Endothelial cell of umbilical vein (primary cell): ENCODE measurements at regions not wholly inside any gene's neighbourhood (a gene's known extent, or its start where the extent isn't known, plus 50 kb on each side); places are given as distances from the start of the nearest gene placed in this dataset.

ENCODE experiments used
- BruUV-seq: library from RNA; stranded (reverse); fragments of 400-500 nt; replicated peaks from 2 replicates; lab custom pipeline; 2021; lab: Mats Ljungman, UMichigan
- CTCF ChIA-PET: fragments of 300-600, 350-600 bp; sonication (Branson Sonifier 250); formaldehyde crosslinking; loops from one replicate; lab custom pipeline; 2021; ENCODE audit warnings: antibody characterized with exemption, inconsistent platforms; lab: Charles Lee
- POLR2A ChIA-PET: fragments of 300-600, 350-600 bp; sonication (Branson Sonifier 250); formaldehyde crosslinking; loops from one replicate; lab custom pipeline; 2021; ENCODE audit warnings: antibody characterized with exemption, inconsistent platforms; lab: Charles Lee
- DNase-seq: peaks from one replicate; pipeline ENCODE4 v3.0.0-alpha.2; 2011; ENCODE audit warnings: low read depth, low spot score
- FAIRE-seq: peaks from 2 replicates; lab custom pipeline; 2011; peaks lifted over from hg19 to GRCh38; lab: Jason Lieb, UNC
- H2AFZ ChIP-seq: 2 replicates; pipeline ENCODE4 v1.6.0; 2012; ENCODE audit warnings: low read depth, low read length, control low read depth, inconsistent platforms
- H3K27ac ChIP-seq: 2 replicates; pipeline ENCODE4 v1.5.1; 2011; ENCODE audit warnings: low read depth, mild to moderate bottlenecking, control low read depth, low read length, moderate library complexity; ENCODE audit not compliant: insufficient read depth
- H3K27me3 ChIP-seq, 2 experiments: 2 replicates each; pipeline versions ENCODE4 v1.6.0 to v1.6.1; 2011; ENCODE audit warnings: low read length in 2 of 2, mixed read lengths in 1 of 2; ENCODE audit not compliant: control insufficient read depth in 2 of 2, insufficient read depth in 2 of 2
- H3K36me3 ChIP-seq, 2 experiments: 2 replicates in 1 of 2; 3 replicates in 1 of 2; pipeline ENCODE4 v1.5.1; 2011; ENCODE audit warnings: low read length in 2 of 2, mild to moderate bottlenecking in 1 of 2, moderate library complexity in 1 of 2; ENCODE audit not compliant: control insufficient read depth in 2 of 2, insufficient read depth in 2 of 2; ENCODE audit errors: extremely low read depth in 1 of 2
- H3K4me1 ChIP-seq: 3 replicates; pipeline ENCODE4 v1.5.1; 2011; ENCODE audit warnings: mild to moderate bottlenecking, low read length; ENCODE audit not compliant: control insufficient read depth, insufficient read depth; ENCODE audit errors: extremely low read depth
- H3K4me2 ChIP-seq: 2 replicates; pipeline ENCODE4 v1.6.1; 2011; ENCODE audit warnings: low read length, control low read depth, mixed read lengths; ENCODE audit not compliant: insufficient read depth
- H3K4me3 ChIP-seq, 3 experiments: fragments of 200-600 bp in 1 of 3; sonication (generic), shearing (Covaris generic) in 1 of 3; replicated peaks in 1 of 3; 2 replicates each; pipeline ENCODE4 v1.5.1; 2011 to 2016; ENCODE audit warnings: control low read depth in 3 of 3, low read length in 3 of 3, mild to moderate bottlenecking in 2 of 3, inconsistent platforms in 1 of 3, low read depth in 1 of 3, moderate library complexity in 1 of 3; ENCODE audit not compliant: insufficient read depth in 1 of 3
- H3K79me2 ChIP-seq: 2 replicates; pipeline ENCODE4 v1.6.0; 2012; ENCODE audit warnings: low read length, inconsistent platforms; ENCODE audit not compliant: control insufficient read depth, insufficient read depth
- H3K9ac ChIP-seq: replicated peaks from 2 replicates; pipeline ENCODE3; 2011; ENCODE audit warnings: low read length, control low read depth; ENCODE audit not compliant: insufficient read depth; ENCODE audit errors: extremely low read depth
- H3K9me1 ChIP-seq: replicated peaks from 3 replicates; pipeline ENCODE4 v1.6.0; 2011; ENCODE audit warnings: mild to moderate bottlenecking, low read length; ENCODE audit not compliant: control insufficient read depth, insufficient read depth; ENCODE audit errors: extremely low read depth
- H3K9me3 ChIP-seq: replicated peaks from 2 replicates; pipeline ENCODE4 v1.5.1; 2012; ENCODE audit warnings: low read length, inconsistent platforms; ENCODE audit not compliant: control insufficient read depth, insufficient read depth
- H4K20me1 ChIP-seq: replicated peaks from 2 replicates; pipeline ENCODE3; 2011; ENCODE audit warnings: mild to moderate bottlenecking, low read length; ENCODE audit not compliant: control insufficient read depth, insufficient read depth; ENCODE audit errors: extremely low read depth
- EZH2 ChIP-seq: IDR thresholded peaks from 2 replicates; pipeline ENCODE4 v1.6.1; 2012; ENCODE audit warnings: borderline replicate concordance, low read depth, mild to moderate bottlenecking, moderate library complexity, low read length, inconsistent platforms; ENCODE audit not compliant: severe bottlenecking
- FOS ChIP-seq: IDR thresholded peaks from 2 replicates; pipeline ENCODE4 v1.6.1; 2011; ENCODE audit warnings: mild to moderate bottlenecking, low read length, moderate library complexity, borderline replicate concordance; ENCODE audit not compliant: insufficient read depth
- GATA2 ChIP-seq: IDR thresholded peaks from 2 replicates; pipeline ENCODE4 v1.7.0; 2011; ENCODE audit warnings: low read depth, mild to moderate bottlenecking, moderate library complexity, mixed read lengths, low read length; ENCODE audit not compliant: insufficient read length, insufficient read depth
- JUN ChIP-seq: IDR thresholded peaks from 2 replicates; pipeline ENCODE4 v1.6.1; 2011; ENCODE audit warnings: borderline replicate concordance, low read depth; ENCODE audit not compliant: insufficient read length, insufficient read depth
- MYC ChIP-seq: IDR thresholded peaks from one replicate; pipeline ENCODE4 v1.6.1; 2011; ENCODE audit warnings: mild to moderate bottlenecking, low read depth, low read length
- POLR2A ChIP-seq: IDR thresholded peaks from 2 replicates; pipeline ENCODE4 v1.6.1; 2012; ENCODE audit warnings: low read depth, mild to moderate bottlenecking, control low read depth, low read length
- POLR2AphosphoS5 ChIP-seq: IDR thresholded peaks from 2 replicates; pipeline ENCODE4 v1.6.1; 2012; ENCODE audit warnings: low read depth, mild to moderate bottlenecking, control low read depth, low read length, moderate library complexity; ENCODE audit not compliant: insufficient read depth
- dilution Hi-C: fragments of 300-500 bp; cut with MboI; formaldehyde crosslinking; loops from one replicate; pipeline ENCODE4 v1.15.0; 2019; ENCODE audit warnings: low sequenced_read_pairs; ENCODE audit not compliant: extremely low pct_ligation_motif_present
- intact Hi-C: fragments of 100-400 bp; cut with micrococcal nuclease; formaldehyde crosslinking; loops from one replicate; pipeline ENCODE4 v1.10.0; 2022
- TF ChIP-seq, protein P1 (sequence below), 2 donors: IDR thresholded peaks; 1 replicate in 1 of 2; 2 replicates in 1 of 2; pipeline ENCODE4 v1.5.1; 2011; ENCODE audit warnings: low read length in 2 of 2, mild to moderate bottlenecking in 2 of 2, moderate library complexity in 2 of 2, control low read depth in 1 of 2, inconsistent platforms in 1 of 2, low read depth in 1 of 2; ENCODE audit not compliant: insufficient read depth in 1 of 2; ENCODE audit errors: extremely low read depth in 1 of 2
- TF ChIP-seq, protein P2 (sequence below): IDR thresholded peaks from 2 replicates; pipeline ENCODE4 v1.6.1; 2011; ENCODE audit not compliant: insufficient read depth, insufficient read length

DNA sequence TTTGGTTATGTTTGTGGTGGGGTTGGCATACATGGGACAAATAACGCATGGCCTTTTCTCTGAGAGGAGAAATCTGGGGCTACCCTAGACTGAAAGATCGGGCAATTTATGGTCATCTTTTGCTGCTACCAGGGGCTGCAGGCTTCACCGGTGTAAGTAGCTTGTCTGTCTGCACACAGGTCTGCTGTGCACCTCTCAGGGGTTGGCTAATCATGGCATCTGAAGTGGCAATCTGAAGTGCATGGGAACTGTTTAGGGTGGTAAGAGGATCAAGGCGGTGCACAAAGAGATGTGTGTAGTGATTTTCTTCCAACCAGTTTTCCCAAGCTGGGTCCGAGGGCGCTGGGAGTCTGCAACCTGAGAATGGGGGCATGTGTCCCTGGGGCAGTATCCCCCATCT lies 141.3 kb downstream of the EMP1 start:
- H2AFZ ChIP-seq, result no peak overlapping the region
- FAIRE-seq (no peak), DNase-seq (no peak)
- H3K27me3 ChIP-seq, result no peaks in the 10 kb centered on the region
- POLR2A ChIA-PET, result no interaction called here
- no peak overlapping the region for H3K9ac ChIP-seq
- TF ChIP-seq MYC, result no peak
- no peak for TF ChIP-seq POLR2AphosphoS5
- TF ChIP-seq EZH2, result no peak
- TF ChIP-seq POLR2A, result no peak
- no peak for TF ChIP-seq JUN
- TF ChIP-seq GATA2, result no peak
- no peak for TF ChIP-seq FOS
- TF ChIP-seq, protein P1, sequence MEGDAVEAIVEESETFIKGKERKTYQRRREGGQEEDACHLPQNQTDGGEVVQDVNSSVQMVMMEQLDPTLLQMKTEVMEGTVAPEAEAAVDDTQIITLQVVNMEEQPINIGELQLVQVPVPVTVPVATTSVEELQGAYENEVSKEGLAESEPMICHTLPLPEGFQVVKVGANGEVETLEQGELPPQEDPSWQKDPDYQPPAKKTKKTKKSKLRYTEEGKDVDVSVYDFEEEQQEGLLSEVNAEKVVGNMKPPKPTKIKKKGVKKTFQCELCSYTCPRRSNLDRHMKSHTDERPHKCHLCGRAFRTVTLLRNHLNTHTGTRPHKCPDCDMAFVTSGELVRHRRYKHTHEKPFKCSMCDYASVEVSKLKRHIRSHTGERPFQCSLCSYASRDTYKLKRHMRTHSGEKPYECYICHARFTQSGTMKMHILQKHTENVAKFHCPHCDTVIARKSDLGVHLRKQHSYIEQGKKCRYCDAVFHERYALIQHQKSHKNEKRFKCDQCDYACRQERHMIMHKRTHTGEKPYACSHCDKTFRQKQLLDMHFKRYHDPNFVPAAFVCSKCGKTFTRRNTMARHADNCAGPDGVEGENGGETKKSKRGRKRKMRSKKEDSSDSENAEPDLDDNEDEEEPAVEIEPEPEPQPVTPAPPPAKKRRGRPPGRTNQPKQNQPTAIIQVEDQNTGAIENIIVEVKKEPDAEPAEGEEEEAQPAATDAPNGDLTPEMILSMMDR (IDR thresholded peaks at IDR 0.05; ENCODE audit: extremely low read depth in 1 of 2, insufficient read depth in 1 of 2, low read depth in 1 of 2, low read length in 2 of 2), result no peak
- TF ChIP-seq, protein P2, sequence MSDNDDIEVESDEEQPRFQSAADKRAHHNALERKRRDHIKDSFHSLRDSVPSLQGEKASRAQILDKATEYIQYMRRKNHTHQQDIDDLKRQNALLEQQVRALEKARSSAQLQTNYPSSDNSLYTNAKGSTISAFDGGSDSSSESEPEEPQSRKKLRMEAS, result no peak
- no peaks in the 10 kb centered on the region for H3K79me2 ChIP-seq
- CTCF ChIA-PET, result no interaction called here
- H3K9me3 ChIP-seq, result no peaks in the 10 kb centered on the region
- H4K20me1 ChIP-seq, result no peaks in the 10 kb centered on the region
- no peaks in the 10 kb centered on the region for H3K36me3 ChIP-seq
- H3K4me1 ChIP-seq, result no peaks in the 10 kb centered on the region
- BruUV-seq, result no TSS peak
- dilution Hi-C loops (no loop called here), intact Hi-C loops (no loop called here)
- H3K4me3 ChIP-seq, result no peak overlapping the region
- H3K27ac ChIP-seq, result no peak overlapping the region
- H3K9me1 ChIP-seq, result no peaks in the 10 kb centered on the region
- no peak overlapping the region for H3K4me2 ChIP-seq
